GM10248 (cell line): ENCODE measurements at regions not wholly inside any gene's neighbourhood (a gene's known extent, or its start where the extent isn't known, plus 50 kb on each side); places are given as distances from the start of the nearest gene placed in this dataset.
"Not testable (repeated sequence)": the region's sequence is repeated elsewhere in the genome, so short reads cannot be mapped to it uniquely, and the experiment has no call there.

Experiments
- CTCF ChIA-PET: fragments of 300-600 bp; sonication (Branson Sonifier 250); formaldehyde crosslinking; extraction: SDS; loops from one replicate; lab custom pipeline; 2021; ENCODE audit warnings: antibody characterized with exemption; lab: Yijun Ruan, JAX
- POLR2A ChIA-PET: fragments of 350-650 bp; sonication (Branson Sonifier 250); formaldehyde crosslinking; extraction: SDS; loops from one replicate; lab custom pipeline; 2020; ENCODE audit warnings: antibody characterized with exemption; lab: Yijun Ruan, JAX
- DNase-seq: peaks from one replicate; pipeline ENCODE4 v3.0.0; 2012; ENCODE audit errors: extremely low spot score
- TF ChIP-seq, protein P1 (sequence below): IDR thresholded peaks from 2 replicates; pipeline ENCODE4 v1.5.1; 2012; ENCODE audit warnings: mild to moderate bottlenecking, low read depth; ENCODE audit errors: extremely low read depth, missing control alignments, control extremely low read depth

DNA sequence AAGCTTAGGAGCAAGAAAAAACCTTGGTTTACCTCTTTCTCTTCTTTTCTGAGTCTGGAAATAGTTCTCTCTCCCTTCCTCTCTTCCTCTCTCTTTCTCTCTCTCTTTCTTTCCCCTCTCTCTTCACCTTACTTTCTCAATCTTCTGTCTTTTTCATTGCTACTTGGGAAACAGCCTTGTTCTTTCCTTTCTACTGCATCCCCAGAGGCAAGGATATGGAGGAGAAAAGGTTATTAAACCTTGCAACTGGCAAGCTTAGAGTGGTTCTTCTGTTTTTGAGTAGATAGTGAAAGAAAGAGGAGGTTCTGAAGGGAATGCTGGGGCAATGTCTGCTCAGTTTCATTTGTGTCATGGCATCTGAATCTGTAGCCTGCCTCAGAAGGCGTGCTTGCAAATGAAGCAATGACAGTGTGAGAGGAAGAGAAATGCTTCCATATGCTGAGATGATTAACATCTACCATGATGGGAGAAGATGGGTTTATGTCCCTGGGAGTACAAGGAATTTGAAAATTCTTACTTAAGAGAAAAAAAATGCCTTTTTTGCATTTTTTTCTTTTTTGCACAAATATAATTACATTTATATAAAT, 190.6 kb downstream of the CEP135 start:
- POLR2A ChIA-PET: no interaction called here

DNA sequence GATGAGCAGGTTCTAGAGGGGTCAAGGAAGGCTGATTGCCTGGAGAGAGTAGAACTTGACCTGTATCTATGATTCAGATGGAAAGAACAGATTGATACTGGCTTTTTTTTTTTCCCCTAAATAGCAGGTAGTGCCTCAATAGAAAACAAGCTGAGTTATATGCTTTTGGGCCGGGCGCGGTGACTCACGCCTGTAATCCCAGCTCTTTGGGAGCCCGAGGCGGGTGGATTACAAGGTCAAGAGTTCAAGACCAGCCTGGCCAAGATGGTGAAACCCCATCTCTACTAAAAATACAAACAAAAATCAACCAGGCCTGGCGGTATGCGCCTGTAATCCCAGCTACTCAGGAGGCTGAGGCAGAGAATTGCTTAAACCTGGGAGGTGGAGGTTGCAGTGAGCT, 186.1 kb downstream of the CEP135 start:
- DNase-seq, POLR2A ChIA-PET: not testable (repeated sequence)
- CTCF ChIA-PET: interaction anchor here (1.5 to 1.7 kb wide), 2 partner anchors 25 to 31 kb away, joined by 5 to 6 read pairs; no protein-coding TSS in a partner anchor

More for the DNA sequence above, 190.6 kb downstream of the CEP135 start:
- TF ChIP-seq, protein P1, sequence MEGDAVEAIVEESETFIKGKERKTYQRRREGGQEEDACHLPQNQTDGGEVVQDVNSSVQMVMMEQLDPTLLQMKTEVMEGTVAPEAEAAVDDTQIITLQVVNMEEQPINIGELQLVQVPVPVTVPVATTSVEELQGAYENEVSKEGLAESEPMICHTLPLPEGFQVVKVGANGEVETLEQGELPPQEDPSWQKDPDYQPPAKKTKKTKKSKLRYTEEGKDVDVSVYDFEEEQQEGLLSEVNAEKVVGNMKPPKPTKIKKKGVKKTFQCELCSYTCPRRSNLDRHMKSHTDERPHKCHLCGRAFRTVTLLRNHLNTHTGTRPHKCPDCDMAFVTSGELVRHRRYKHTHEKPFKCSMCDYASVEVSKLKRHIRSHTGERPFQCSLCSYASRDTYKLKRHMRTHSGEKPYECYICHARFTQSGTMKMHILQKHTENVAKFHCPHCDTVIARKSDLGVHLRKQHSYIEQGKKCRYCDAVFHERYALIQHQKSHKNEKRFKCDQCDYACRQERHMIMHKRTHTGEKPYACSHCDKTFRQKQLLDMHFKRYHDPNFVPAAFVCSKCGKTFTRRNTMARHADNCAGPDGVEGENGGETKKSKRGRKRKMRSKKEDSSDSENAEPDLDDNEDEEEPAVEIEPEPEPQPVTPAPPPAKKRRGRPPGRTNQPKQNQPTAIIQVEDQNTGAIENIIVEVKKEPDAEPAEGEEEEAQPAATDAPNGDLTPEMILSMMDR: no peak
- no peak for DNase-seq
- CTCF ChIA-PET: interaction anchor here (0.7 kb wide), 1 partner anchor 15 kb away, joined by 3 read pairs; no protein-coding TSS in a partner anchor

DNA sequence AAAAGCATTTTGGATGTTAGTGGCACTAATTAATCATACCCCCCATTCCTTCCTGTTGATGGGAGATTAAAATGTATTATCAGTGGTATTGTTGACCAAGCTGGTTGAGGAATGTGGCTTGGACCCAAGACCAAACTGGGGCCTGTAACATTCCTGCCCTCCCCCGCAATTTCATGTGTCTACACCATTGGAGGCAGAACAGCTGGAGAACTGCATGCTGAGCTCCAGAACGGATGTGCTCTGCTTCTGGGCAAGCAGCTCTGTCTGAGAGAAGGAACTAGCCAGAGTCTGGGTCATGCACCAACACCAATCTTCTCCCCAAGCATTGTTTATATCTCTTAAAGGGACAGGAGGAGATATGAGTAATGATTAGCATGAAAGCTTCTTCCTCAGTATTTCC, 185.5 kb downstream of the CEP135 start:
- TF ChIP-seq, protein P1: no peak
- CTCF ChIA-PET: interaction anchor here (1.7 kb wide), 1 partner anchor 31 kb away, joined by 6 read pairs; no protein-coding TSS in a partner anchor
- no peak for DNase-seq
- POLR2A ChIA-PET: no interaction called here

DNA sequence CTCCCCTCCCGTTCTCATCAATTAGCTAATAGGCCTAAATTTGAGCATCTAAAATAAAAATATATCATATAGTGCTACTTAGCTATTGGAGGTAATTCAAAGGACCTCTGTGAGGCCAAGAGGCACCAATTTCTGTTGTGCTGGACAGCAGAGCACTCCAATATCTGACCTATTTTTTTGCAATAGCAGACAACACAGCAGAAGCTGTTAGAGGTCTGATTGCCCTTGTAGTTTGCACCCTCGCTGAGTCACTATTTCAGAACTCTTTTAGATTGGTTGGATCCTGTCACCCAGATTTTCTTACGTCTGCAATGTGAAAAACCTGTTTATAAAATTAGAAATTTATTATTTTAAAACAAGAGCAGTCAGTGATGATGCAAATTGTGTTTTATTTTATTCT, 184.1 kb downstream of the CEP135 start:
- DNase-seq: no peak
- POLR2A ChIA-PET: no interaction called here
- CTCF ChIA-PET: no interaction called here
- TF ChIP-seq, protein P1: no peak

DNA sequence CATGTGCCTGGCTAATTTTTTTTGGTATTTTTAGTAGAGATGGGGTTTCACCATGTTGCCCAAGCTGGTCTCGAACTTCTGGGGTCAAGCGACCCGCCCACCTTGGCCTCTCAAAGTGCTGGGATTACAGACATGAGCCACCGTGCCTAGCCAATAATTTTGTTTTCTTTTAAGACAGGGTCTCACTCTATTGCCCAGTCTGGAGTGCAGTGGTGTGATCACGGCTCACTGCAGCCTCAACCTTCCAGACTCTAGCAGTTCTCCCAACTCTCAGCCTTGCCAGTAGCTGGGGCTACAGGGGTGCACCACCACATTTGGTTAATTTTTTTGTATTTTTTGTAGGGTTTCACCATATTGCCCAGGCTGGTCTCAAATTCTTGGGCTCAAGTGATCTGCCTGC, 183.4 kb downstream of the CEP135 start:
- DNase-seq, POLR2A ChIA-PET, CTCF ChIA-PET: not testable (repeated sequence)

DNA sequence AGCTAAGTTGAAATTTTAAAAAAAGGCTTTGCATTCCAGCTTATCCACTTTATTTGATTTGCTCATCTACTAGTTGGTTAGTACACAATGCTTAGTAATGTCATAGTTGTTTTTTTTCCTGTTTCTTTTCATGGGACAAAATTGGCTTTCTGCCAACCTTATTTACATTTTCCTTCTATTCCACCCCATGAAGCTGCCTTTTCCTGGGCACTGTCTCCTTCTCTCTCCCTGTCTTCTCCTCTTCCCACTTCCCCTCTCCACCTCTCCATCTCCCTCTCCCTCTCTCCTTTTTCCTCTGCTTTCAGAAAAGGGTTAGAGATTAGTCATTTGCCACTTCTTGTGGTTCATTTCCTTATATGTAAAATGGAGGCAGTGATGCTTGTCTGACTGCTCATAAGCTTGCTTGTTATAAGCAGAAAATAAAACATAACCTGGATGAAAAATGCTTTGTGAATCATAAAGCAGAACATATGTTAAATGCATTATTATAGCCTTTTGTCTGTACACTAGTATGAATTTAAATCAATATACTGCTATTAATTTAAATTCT, 181.9 kb downstream of the CEP135 start:
- ChIA-PET CTCF (interaction anchor here (0.8 to 1.5 kb wide), 3 partner anchors 18 to 52 kb away, joined by 3 to 4 read pairs (median 3); no protein-coding TSS in a partner anchor), POLR2A (no interaction called here)
- TF ChIP-seq, protein P1: no peak
- no peak for DNase-seq

DNA sequence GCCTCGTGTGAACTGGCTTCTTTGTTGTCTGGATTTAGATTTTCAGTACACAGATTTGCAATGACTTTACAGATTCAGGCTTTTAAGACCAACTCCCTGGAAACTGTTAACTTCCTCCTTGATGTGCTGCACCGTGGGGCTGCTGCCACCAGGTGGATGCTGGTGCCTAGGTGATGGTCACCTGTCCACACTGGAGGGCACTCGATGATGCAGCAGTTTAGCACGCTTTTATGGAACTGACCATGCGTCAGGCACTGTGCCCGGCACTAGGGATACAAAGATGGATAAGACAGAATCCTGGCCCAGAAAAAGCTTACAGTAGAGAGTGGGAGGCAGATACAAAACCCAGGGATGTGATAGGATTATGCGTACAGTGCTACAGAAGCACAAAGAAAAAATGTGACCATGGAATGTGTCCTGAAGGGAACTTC, 180.7 kb downstream of the CEP135 start:
- ChIA-PET CTCF (interaction anchor here (1.3 to 1.5 kb wide), 2 partner anchors 17 to 36 kb away, joined by 3 to 4 read pairs; no protein-coding TSS in a partner anchor), POLR2A (no interaction called here)
- DNase-seq: no peak
- TF ChIP-seq, protein P1: peak; percentile 27

DNA sequence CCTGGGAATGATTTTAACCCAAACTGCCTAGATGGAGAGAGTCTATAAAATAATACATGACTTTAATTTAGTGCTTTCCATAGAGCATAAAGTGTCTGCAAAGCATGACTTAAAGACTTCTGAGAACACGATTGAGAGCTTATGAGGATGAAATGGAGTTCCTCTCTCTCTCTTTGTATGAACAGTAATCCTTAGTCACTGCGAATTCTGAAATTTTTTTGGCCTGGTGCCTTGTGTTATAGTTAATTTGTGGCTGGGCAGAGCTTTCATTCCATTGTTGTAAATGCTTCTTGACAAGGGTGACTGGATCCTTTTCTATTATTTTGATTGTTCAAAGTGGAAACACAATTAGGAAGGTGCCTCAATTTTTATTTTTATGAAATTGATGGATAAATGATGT, 179.5 kb downstream of the CEP135 start:
- POLR2A ChIA-PET: no interaction called here
- CTCF ChIA-PET: interaction anchor here (1.5 kb wide), 1 partner anchor 12 kb away, joined by 3 read pairs; no protein-coding TSS in a partner anchor
- TF ChIP-seq, protein P1: no peak
- DNase-seq: no peak
